ENCODE measurements at regions not wholly inside any gene's neighbourhood (a gene's known extent, or its start where the extent isn't known, plus 50 kb on each side); places are given as distances from the start of the nearest gene placed in this dataset.

DNA sequence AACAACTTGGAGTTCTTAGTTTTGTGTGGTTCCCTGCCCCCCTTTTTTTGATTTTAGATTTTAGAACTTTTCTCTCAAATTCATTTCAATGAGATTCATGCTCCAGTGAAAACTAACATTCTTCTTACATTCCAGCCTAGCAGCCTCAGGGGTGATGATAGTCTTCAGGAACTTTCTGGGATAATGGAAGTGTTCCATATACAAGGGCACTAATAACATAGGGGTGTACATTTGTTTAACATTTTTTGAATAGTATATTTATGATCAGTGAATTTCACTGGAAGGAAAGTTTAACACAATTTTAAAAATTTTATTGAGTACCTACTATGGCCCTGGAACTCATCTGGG lies 61.4 kb upstream of the ZNF648 start:
- no peaks in the 10 kb centered on the region for H3K27me3 ChIP-seq (ENCODE audit: insufficient read depth, low read length)
- no peak overlapping the region for H2AFZ ChIP-seq (ENCODE audit: low read depth, low read length, poor library complexity, severe bottlenecking)
- H3K4me1 ChIP-seq (ENCODE audit: control insufficient read depth in 1 of 2, insufficient read depth in 2 of 2, low read length in 2 of 2) = peaks cover 0 to 10% of the 10 kb centered on the region in 2 experiments; a peak in 2 of 4 replicates
- intact Hi-C loops (cut with micrococcal nuclease) = no loop called here
- POLR2A ChIA-PET = no interaction called here
- no peak for ATAC-seq
- H3K79me2 ChIP-seq (ENCODE audit: insufficient read depth, low read length) = no peaks in the 10 kb centered on the region
- H3K27ac ChIP-seq (ENCODE audit: low read depth, low read length) = no peak overlapping the region
- no peak overlapping the region for H3K4me2 ChIP-seq (ENCODE audit: low read length)
- CTCF ChIA-PET = interaction anchor here (1.8 kb wide), 1 partner anchor 20 kb away, joined by 5 read pairs; no protein-coding TSS in a partner anchor
- no peak for DNase-seq (ENCODE audit: low read depth, low spot score)
- no peaks in the 10 kb centered on the region for H3K9me3 ChIP-seq (ENCODE audit: control insufficient read depth in 1 of 2, insufficient read depth in 1 of 2, low read depth in 1 of 2, low read length in 2 of 2)
- H3K9ac ChIP-seq (ENCODE audit: low read length) = no peak overlapping the region
- H3K9me2 ChIP-seq (ENCODE audit: insufficient read depth) = no peaks in the 10 kb centered on the region
- H4K20me1 ChIP-seq (ENCODE audit: insufficient read depth) = no peaks in the 10 kb centered on the region
- no TSS peak for BruUV-seq (replicated peaks)
- no peak overlapping the region for H3K4me3 ChIP-seq (replicated peaks in 1 of 2; ENCODE audit: low read depth in 1 of 2, low read length in 2 of 2)
- TF ChIP-seq, protein P1, sequence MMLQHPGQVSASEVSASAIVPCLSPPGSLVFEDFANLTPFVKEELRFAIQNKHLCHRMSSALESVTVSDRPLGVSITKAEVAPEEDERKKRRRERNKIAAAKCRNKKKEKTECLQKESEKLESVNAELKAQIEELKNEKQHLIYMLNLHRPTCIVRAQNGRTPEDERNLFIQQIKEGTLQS (IDR thresholded peaks at IDR 0.05) = no peak
- TF ChIP-seq, protein P2, sequence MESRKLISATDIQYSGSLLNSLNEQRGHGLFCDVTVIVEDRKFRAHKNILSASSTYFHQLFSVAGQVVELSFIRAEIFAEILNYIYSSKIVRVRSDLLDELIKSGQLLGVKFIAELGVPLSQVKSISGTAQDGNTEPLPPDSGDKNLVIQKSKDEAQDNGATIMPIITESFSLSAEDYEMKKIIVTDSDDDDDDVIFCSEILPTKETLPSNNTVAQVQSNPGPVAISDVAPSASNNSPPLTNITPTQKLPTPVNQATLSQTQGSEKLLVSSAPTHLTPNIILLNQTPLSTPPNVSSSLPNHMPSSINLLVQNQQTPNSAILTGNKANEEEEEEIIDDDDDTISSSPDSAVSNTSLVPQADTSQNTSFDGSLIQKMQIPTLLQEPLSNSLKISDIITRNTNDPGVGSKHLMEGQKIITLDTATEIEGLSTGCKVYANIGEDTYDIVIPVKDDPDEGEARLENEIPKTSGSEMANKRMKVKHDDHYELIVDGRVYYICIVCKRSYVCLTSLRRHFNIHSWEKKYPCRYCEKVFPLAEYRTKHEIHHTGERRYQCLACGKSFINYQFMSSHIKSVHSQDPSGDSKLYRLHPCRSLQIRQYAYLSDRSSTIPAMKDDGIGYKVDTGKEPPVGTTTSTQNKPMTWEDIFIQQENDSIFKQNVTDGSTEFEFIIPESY (IDR thresholded peaks at IDR 0.05; ENCODE audit: extremely low read depth, insufficient replicate concordance, low read length) = no peak
- TF ChIP-seq POLR2A (IDR thresholded peaks at IDR 0.05; ENCODE audit: borderline replicate concordance, extremely low read depth, insufficient read depth, insufficient read length) (no peak), EZH2phosphoT487 (IDR thresholded peaks at IDR 0.05; ENCODE audit: borderline replicate concordance) (no peak)
- RAD21 ChIA-PET (ENCODE audit: low non-redundant PET in 1 of 2, low total read pairs in 2 of 2, uncharacterized antibody in 2 of 2, unreplicated experiment in 2 of 2) = no interaction called here
- no peaks in the 10 kb centered on the region for H3K36me3 ChIP-seq (ENCODE audit: control insufficient read depth in 1 of 2, insufficient read depth in 2 of 2, low read length in 2 of 2)

DNA sequence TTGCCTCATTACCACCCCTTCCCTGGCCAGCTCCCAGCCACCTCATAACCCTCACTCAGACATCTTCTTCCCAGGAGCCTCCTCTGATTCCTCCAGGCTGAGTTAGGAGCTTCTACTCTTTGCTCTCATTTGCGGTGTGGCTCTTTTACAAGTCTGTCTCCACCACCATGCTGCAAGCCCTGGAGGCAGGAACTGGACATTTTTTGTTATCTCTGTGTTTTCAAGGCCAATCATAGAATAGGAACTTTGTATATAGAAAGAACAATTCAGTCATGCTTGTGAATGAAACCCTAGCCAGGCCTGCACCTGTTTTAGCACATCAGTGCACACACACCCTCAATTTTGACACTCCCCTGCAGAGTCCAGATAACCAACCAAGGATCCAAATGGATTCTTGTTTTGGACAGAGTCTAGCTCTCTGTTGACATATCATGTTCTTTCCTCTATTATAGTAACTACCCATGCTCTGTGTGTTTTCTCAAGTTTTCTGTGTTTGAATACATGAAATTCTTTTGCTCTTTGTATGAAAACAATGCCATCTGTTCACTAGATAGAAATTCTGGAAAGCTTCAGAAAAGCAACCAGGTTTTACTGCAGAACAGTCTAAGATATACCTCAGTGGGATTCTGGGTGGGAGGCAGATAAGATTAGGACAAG lies 60.9 kb upstream of the ZNF648 start:
- Histone ChIP-seq H3K27ac (ENCODE audit: low read depth, low read length) (no peak overlapping the region), H3K4me2 (ENCODE audit: low read length) (no peak overlapping the region), H3K4me3 (replicated peaks in 1 of 2; ENCODE audit: low read depth in 1 of 2, low read length in 2 of 2) (no peak overlapping the region), H3K9ac (ENCODE audit: low read length) (no peak overlapping the region), H3K36me3 (ENCODE audit: control insufficient read depth in 1 of 2, insufficient read depth in 2 of 2, low read length in 2 of 2) (no peaks in the 10 kb centered on the region), H2AFZ (ENCODE audit: low read depth, low read length, poor library complexity, severe bottlenecking) (no peak overlapping the region), H3K4me1 (ENCODE audit: control insufficient read depth in 1 of 2, insufficient read depth in 2 of 2, low read length in 2 of 2) (peaks cover 0 to 10% of the 10 kb centered on the region in 2 experiments; a peak in 2 of 4 replicates), H3K79me2 (ENCODE audit: insufficient read depth, low read length) (no peaks in the 10 kb centered on the region), H3K9me3 (ENCODE audit: control insufficient read depth in 1 of 2, insufficient read depth in 1 of 2, low read depth in 1 of 2, low read length in 2 of 2) (no peaks in the 10 kb centered on the region), H3K9me2 (ENCODE audit: insufficient read depth) (no peaks in the 10 kb centered on the region), H4K20me1 (ENCODE audit: insufficient read depth) (no peaks in the 10 kb centered on the region), H3K27me3 (ENCODE audit: insufficient read depth, low read length) (no peaks in the 10 kb centered on the region)
- no peak for DNase-seq (ENCODE audit: low read depth, low spot score)
- TF ChIP-seq FOSL1 (IDR thresholded peaks at IDR 0.05; ENCODE audit: low read depth) = no peak
- no TSS peak for BruUV-seq (replicated peaks)
- ChIA-PET RAD21 (ENCODE audit: low non-redundant PET in 1 of 2, low total read pairs in 2 of 2, uncharacterized antibody in 2 of 2, unreplicated experiment in 2 of 2) (no interaction called here), CTCF (interaction anchor here (1.8 kb wide), 1 partner anchor 21 kb away, joined by 5 read pairs; no protein-coding TSS in a partner anchor), POLR2A (no interaction called here)
- intact Hi-C loops (cut with micrococcal nuclease) = no loop called here
- ATAC-seq = no peak

All from HCT116 (cell line).